HS-5 (cell line): ENCODE measurements at regions not wholly inside any gene's neighbourhood (a gene's known extent, or its start where the extent isn't known, plus 50 kb on each side); places are given as distances from the start of the nearest gene placed in this dataset.

Experiments
- DNase-seq: peaks from one replicate; pipeline ENCODE4 v3.0.0-alpha.2; 2012; ENCODE audit warnings: low read depth

GRCh38 chr4:126038502-126039144 is 723.9 kb downstream of the FAT4 start:
- no peak for DNase-seq

DNA sequence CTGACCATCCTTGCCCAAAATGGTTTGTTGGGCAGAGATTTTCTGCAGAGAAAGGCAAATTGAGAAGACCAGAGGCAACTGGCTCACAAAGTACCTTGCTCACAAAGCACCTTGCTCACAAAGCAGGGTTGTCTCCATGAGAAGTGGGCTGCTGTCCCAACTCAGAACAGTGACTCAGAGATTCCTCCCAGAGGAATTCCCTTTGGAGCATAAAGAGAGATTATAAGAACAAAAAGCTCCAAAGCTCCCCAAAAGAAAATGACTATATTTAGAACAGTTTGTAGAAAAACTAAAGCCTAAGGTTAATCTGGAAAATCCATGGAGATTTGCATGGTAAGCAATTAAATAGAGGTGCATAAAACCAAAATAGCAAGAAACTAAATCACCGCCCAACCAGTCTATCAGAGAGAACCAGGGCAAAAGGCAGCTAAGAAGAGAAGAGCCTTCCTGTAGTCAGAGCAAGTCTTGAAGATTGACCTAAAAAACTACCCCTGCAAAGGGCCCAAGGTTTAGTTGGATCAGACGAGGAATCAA is 731.4 kb downstream of the FAT4 start:
- no peak for DNase-seq

GRCh38 chr4:126047114-126047513 is 732.4 kb downstream of the FAT4 start:
- no peak for DNase-seq

DNA sequence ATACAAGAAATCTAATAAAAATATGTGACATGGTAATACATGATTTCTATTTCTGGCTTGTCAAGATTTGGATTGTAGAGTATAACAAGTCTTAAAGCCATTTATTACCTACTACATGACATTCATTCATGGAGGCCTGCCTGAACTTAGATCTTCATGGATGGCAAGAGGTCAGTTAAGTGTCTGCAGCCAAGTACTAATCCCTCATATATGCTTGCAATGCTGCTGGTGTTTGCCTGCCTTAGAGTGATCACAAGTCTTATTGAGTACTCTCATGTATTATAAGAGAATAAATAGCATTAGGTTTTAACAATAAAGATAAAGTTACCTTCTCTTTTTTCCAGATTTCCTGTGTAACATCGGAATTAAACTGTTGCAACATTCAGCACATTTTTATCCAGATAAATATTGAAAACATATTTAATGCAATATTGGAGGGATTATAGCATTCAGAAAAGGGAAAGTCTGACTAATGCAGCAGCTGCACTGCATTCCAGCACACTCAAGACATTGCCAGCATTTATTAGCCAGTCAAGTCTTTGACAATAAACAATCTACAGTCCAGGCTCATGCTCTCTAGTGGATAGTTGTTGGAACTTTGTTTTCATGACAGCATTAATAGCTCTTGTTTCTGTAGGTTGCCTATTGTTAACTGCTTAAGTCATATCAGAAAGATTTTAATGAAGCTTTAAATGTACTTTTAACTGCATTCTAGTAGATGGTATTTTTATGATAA is 737.1 kb downstream of the FAT4 start:
- DNase-seq, result peak; percentile 41

DNA sequence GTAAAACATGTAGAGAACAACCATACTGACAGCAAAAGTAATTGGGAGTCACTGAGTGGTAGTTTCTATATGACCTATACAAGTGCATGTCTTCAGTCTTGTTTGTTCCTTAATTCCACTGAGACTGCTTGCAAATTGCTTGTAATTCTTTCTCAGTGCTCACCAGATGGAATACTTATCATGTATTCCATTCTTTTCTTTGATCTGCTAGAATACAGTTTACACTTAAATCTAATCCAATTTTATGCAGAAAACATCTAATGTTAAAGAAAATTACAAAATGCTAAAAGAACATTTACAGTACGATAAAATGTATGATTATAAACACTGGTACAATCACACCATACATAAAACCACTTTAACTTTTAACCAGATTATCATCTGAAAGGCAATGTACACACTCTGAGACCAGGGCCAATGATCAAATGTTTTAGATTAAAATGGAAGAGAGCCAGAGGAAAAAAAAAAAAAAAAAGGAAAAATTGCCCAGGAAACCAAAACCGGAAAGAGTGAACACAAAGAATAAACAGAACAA is 741.4 kb downstream of the FAT4 start:
- no peak for DNase-seq

GRCh38 chr4:126057371-126057770 is 742.6 kb downstream of the FAT4 start:
- no peak for DNase-seq

DNA sequence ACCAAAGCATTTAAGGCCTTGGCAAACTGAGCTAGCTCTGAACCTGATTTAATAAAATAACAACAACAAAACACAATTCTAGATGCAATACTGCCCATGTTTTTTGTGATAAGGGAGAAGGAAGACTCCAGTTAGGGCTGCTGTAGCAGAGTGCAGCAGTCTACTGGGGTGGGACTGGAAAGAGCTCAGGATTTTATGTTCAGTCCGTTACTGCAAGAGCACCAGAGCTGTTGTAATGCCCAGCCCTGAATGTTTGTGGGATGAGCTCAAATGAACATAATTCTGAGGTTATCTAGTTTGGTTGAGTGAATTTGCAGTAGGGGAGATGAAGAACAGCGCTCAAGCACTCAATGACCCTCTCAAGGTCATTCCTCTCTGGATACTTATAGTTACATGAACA is 743.8 kb downstream of the FAT4 start:
- no peak for DNase-seq

DNA sequence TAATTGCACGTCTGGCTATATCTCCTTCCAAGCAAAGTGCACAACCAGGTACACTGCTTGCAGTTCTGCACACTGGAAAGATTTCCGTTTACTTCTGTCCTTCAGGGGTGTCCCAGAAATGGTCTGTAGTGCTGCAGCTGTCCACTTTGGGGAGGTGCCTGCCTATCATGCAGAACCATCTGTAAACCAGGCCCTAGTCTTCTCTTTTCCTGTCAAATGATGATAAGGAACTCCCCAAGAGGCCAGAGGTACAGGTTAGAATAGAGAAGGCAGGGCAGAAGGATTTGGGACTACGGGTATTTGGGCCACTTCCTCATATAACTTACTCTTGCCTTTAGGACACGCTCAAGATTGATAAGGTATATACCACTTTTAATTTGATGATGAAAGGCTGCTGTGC is 746.9 kb downstream of the FAT4 start:
- DNase-seq, result no peak

- DNase-seq, result no peak
These were observed 750.3 kb downstream of the FAT4 start for GRCh38 chr4:126065016-126065415.

DNA sequence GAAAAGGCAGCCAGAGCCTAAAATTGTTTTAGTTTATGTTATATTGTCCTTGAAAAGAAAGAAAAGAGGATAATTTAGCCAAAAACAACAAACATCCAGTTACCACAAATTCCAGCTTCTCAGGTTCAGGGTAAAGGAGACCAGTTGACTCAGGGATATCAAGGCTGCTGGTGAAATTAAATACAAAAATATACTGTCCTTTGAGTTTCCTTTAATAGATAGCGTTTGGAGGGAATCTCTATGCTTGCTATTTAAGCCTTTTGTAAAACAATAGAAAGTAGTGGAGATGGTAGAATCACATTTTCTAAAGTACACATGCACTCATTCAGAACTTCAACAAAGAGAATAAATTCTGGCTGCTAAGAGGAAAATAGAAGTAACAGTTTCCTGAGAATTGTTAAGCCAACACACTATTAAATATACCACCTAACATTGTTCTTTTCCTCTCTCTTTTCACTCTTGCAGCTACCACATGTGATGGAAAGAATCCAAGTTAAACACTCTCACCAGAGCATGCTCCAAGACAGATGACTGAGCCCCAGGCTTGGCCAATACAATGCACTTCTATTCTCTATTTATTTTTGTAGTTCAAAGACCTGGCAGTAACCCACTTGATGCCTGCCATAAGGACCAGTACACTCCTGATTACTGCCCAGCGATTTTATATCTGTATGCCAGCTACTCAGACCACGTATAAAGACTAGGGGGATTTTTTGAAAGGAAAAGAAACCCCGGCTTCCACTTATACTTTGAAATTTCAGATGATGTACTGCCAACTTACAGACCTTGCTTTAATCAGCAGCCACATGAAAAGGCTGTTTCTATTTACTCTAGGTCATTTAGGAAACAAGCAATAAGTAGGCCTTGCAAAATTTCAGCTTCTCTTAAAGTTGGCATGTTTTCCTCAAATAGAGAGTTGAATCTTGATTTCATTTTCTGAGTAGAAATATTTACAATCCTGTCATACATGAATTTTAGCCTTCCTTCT is 756.9 kb downstream of the FAT4 start:
- DNase-seq, result no peak

- no peak for DNase-seq
These were observed 766.6 kb downstream of the FAT4 start for GRCh38 chr4:126081336-126081735.

DNA sequence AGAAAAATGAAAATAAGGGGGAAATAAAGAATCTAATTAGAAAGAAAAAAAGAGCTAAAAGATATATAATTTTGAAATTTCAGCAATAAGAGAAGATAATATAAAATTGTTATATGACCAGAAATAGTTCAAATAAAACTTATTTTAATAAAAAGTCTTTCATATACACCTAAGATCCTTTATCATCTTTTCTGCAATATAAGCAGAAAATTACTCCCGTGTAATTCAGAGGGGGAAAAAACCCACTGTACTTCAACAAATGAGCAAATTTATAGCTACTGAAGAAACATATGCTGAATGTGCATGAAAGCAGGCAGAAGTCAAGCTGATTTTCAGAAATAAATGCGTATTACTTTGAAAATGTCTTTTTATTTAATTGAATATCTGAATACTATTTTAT is 771.3 kb downstream of the FAT4 start:
- no peak for DNase-seq

DNA sequence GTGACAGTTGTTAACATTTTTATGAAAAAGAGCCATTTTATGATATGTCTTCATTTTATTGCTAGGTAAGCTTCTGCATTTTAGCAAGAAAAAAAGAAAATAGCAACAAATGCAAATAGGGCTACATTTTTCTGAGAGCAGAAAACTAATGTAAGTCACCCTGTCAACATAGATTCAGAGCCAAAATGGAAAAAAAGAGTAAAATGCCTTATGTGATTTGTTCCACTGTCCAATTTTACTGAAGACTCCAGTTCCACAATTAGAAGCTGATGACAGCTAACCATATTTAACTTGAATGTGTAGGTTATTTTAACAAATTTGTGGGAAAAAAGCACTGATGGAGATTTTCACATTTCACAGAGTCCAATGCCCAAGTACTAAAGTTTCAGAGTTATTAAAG is 772.3 kb downstream of the FAT4 start:
- DNase-seq, result no peak

DNA sequence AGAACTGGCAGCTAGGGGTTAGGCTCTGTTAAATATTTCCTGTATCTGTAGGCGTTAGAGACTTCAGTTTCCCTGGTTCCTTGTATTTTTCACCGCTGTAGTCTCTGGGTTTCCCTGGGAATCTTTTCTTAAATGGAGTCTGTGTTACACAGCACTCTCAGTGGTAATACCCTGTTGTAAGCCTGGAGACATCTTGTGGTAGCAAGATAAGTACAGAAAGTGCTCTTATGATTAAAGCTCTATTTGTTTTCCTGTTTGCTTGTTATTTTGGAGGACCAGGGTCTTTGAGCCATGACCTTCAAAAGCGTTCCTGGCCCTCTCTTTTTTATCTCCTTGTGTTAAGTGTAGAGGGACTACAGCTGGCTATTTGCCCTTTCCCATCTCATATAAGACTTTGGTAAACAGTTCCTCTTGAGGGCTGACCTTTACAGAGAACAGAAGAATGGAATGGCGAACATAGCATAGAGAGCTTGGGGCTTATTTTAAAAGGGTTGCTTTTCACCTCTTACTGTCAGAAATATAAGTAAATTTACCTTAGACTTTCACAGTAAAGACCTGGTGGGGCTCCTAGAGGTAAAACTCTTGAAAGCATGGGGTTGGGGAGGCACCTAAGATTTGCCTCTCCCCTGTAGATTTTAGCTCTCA is 782.5 kb downstream of the FAT4 start:
- no peak for DNase-seq

- no peak for DNase-seq
These were observed 791.9 kb downstream of the FAT4 start for GRCh38 chr4:126106658-126107057.

- no peak for DNase-seq
These were observed 795.1 kb downstream of the FAT4 start for GRCh38 chr4:126109836-126110235.

DNA sequence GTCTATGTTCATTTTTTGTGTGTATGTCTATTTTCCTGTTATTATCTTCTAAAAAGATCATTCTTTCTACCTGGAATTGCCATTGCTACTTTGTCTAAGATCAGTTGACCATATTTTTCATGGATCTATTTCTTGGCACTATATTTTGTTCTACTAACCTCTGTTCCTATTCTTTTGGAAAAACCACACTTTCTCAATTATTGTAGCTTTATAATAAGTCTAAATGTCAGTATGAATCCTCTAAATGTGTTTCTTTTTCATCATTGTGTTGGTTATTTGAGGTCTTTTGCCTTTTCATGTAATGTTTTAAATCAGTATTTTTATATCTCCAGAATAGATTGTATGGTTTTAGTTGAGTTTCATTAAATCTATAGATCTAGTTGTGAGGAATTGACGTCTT is 798.3 kb downstream of the FAT4 start:
- DNase-seq, result no peak

DNA sequence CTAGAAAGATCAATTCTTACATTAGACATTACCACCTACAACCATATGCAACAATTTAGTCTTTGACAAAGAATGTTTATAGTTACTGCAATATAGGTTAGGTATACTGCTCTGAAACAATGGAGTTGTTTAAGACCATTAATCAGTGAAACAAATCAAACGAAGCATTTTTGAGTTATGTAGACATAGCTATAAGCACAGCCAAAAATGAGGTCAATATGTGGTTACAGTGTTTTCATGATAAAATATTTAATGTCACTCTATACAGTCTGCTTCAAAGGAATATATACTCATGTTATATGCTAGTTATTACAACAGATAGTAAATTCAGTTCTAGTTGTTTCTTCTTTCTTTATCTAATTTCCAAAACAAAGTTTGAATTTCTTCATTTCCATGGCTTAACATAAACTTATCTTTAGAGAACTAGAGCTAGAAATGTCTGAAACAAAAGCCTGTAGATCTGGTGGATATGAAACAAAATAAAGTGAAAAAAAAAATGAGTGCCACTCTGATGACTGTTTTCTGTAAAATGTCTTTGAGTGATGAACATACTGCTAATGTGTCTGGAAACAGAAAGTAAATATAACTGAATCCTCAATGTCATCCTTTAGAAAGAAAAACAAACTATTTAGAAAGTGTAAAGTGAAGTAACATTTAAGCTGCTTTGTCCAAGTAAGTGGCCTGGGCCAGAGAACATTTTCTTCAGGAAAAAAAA is 809.0 kb downstream of the FAT4 start:
- DNase-seq, result no peak

GRCh38 chr4:126124818-126125217 is 810.1 kb downstream of the FAT4 start:
- no peak for DNase-seq

GRCh38 chr4:126130215-126130614 is 815.5 kb downstream of the FAT4 start:
- DNase-seq, result no peak
